ENCODE measurements at regions not wholly inside any gene's neighbourhood (a gene's known extent, or its start where the extent isn't known, plus 50 kb on each side); places are given as distances from the start of the nearest gene placed in this dataset.

DNA sequence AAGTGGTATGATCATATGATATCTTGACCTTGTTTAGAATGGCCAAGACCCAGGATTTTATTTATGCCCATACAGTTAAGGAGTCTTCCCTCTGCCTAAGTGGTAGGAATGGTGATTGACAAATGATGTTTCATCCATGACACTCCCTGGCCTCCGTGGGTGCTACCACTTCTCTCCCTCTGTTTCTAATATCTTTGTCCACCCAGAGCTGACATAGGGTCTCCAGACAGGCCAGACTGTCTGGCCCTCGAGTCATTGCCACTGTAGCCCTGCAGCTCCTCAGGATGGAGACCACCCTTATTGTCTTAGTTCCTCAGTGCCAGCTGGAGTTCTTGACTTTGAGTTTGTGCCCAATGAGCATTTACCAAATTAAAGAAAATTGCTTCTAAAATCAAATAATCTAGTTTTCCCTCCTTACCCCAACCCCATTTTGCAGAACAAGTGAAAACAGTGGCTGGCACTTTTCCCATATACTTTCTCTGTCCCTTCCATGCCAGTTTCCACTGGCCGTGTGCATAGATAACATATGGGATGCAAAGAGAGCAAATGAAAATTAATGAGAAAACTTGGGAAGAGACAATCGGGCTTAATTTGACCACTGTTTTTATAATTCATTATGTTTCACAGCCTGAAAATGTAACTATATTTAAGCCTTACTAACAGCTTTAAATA lies 235.7 kb downstream of the NSG2 start:
- H3K9me3 ChIP-seq (ENCODE audit: control insufficient read depth, low read length): peaks cover 11% of the 10 kb centered on the region
- H3K9ac ChIP-seq (ENCODE audit: extremely low read depth, low read length, poor library complexity, severe bottlenecking): no peak overlapping the region
- no peaks in the 10 kb centered on the region for H3K36me3 ChIP-seq (ENCODE audit: control insufficient read depth, insufficient read depth, low read length)
- no peak overlapping the region for H3K27ac ChIP-seq (ENCODE audit: low read depth, low read length)
- Mint-ChIP-seq H3K4me3 (no peak overlapping the region), H3K36me3 (ENCODE audit: low read depth) (no peaks in the 10 kb centered on the region), H3K27ac (no peak overlapping the region), H3K4me1 (no peaks in the 10 kb centered on the region), H3K27me3 (ENCODE audit: insufficient read depth) (peaks cover 41% of the 10 kb centered on the region), H3K9me3 (no peaks in the 10 kb centered on the region)
- peaks cover 26% of the 10 kb centered on the region for H3K27me3 ChIP-seq (ENCODE audit: control insufficient read depth, insufficient read depth, low read length, poor library complexity, severe bottlenecking)
- no peak overlapping the region for H3K4me3 ChIP-seq (ENCODE audit: low read length)
- 86 to 100% methylated on average over 2 to 4 of the region's 4 CpGs for WGBS, 2 experiments (ENCODE audit: insufficient coverage in 1 of 2, insufficient read length in 1 of 2)
- no peak for DNase-seq
- TF ChIP-seq, protein P1, sequence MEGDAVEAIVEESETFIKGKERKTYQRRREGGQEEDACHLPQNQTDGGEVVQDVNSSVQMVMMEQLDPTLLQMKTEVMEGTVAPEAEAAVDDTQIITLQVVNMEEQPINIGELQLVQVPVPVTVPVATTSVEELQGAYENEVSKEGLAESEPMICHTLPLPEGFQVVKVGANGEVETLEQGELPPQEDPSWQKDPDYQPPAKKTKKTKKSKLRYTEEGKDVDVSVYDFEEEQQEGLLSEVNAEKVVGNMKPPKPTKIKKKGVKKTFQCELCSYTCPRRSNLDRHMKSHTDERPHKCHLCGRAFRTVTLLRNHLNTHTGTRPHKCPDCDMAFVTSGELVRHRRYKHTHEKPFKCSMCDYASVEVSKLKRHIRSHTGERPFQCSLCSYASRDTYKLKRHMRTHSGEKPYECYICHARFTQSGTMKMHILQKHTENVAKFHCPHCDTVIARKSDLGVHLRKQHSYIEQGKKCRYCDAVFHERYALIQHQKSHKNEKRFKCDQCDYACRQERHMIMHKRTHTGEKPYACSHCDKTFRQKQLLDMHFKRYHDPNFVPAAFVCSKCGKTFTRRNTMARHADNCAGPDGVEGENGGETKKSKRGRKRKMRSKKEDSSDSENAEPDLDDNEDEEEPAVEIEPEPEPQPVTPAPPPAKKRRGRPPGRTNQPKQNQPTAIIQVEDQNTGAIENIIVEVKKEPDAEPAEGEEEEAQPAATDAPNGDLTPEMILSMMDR (conservative IDR thresholded peaks at IDR 0.05): no peak
- no peaks in the 10 kb centered on the region for H3K4me1 ChIP-seq (ENCODE audit: control insufficient read depth, insufficient read depth, low read length)

DNA sequence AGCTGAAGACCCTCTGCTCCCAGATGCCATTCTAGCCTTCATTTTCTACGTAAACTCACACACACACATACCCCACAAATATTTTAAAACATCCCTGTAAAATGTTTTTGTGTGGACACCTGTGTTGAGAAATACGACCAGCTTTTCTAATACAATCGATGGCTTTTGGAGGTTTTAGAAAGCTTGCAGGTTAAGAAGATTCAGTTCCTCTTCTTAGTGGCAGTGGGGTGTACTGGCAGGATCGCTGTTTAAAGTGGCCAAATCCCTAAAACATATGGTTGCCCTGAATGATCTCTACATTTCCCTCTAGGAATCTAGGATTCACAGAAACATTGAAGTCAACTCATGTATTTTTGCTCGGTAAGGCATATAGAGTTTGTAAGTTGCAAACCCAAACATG lies 236.3 kb downstream of the NSG2 start:
- Histone ChIP-seq H3K4me3 (ENCODE audit: low read length) (no peak overlapping the region), H3K4me1 (ENCODE audit: control insufficient read depth, insufficient read depth, low read length) (no peaks in the 10 kb centered on the region), H3K36me3 (ENCODE audit: control insufficient read depth, insufficient read depth, low read length) (no peaks in the 10 kb centered on the region), H3K9me3 (ENCODE audit: control insufficient read depth, low read length) (peaks cover 11% of the 10 kb centered on the region), H3K27me3 (ENCODE audit: control insufficient read depth, insufficient read depth, low read length, poor library complexity, severe bottlenecking) (peaks cover 25% of the 10 kb centered on the region), H3K9ac (ENCODE audit: extremely low read depth, low read length, poor library complexity, severe bottlenecking) (no peak overlapping the region), H3K27ac (ENCODE audit: low read depth, low read length) (no peak overlapping the region)
- H3K4me1 Mint-ChIP-seq: no peaks in the 10 kb centered on the region
- WGBS, 2 experiments (ENCODE audit: insufficient coverage in 1 of 2, insufficient read length in 1 of 2): 95 to 100% methylated on average over 2 to 5 of the region's 5 CpGs
- no peak overlapping the region for H3K4me3 Mint-ChIP-seq
- no peak overlapping the region for H3K27ac Mint-ChIP-seq
- peaks cover 46% of the 10 kb centered on the region for H3K27me3 Mint-ChIP-seq (ENCODE audit: insufficient read depth)
- no peaks in the 10 kb centered on the region for H3K9me3 Mint-ChIP-seq
- TF ChIP-seq, protein P1 (conservative IDR thresholded peaks at IDR 0.05): no peak
- no peaks in the 10 kb centered on the region for H3K36me3 Mint-ChIP-seq (ENCODE audit: low read depth)
- no peak for DNase-seq

DNA sequence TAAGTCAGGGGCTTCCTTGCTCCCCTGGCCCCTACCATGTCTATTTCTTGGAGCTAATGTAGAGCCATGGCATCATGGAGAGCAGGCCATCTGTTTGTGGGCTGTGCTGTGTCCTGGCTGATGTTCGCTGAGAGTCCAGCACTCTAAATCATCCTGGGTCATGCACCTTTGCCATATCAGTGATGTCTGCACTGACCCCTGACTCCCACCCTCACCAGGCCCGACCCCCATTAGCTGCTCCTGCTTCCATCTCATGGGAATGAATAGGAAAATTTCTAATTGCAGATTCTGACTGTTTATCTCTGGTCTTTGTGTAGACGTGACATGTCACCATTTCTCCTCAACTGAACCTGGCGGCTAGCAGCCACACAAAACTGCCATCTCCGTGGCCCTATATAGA lies 236.9 kb downstream of the NSG2 start:
- no peak overlapping the region for H3K27ac ChIP-seq (ENCODE audit: low read depth, low read length)
- peaks cover 42% of the 10 kb centered on the region for H3K27me3 Mint-ChIP-seq (ENCODE audit: insufficient read depth)
- no peak overlapping the region for H3K9ac ChIP-seq (ENCODE audit: extremely low read depth, low read length, poor library complexity, severe bottlenecking)
- no peak overlapping the region for H3K4me3 Mint-ChIP-seq
- H3K4me1 ChIP-seq (ENCODE audit: control insufficient read depth, insufficient read depth, low read length): no peaks in the 10 kb centered on the region
- H3K4me3 ChIP-seq (ENCODE audit: low read length): no peak overlapping the region
- H3K27me3 ChIP-seq (ENCODE audit: control insufficient read depth, insufficient read depth, low read length, poor library complexity, severe bottlenecking): peaks cover 25% of the 10 kb centered on the region
- no peaks in the 10 kb centered on the region for H3K4me1 Mint-ChIP-seq
- no peaks in the 10 kb centered on the region for H3K36me3 Mint-ChIP-seq (ENCODE audit: low read depth)
- no peaks in the 10 kb centered on the region for H3K36me3 ChIP-seq (ENCODE audit: control insufficient read depth, insufficient read depth, low read length)
- no peak for DNase-seq
- H3K9me3 Mint-ChIP-seq: no peaks in the 10 kb centered on the region
- WGBS, 2 experiments (ENCODE audit: insufficient coverage in 1 of 2, insufficient read length in 1 of 2): 93% methylated on average over 3 to 5 of the region's 5 CpGs
- no peak overlapping the region for H3K27ac Mint-ChIP-seq
- H3K9me3 ChIP-seq (ENCODE audit: control insufficient read depth, low read length): peaks cover 11% of the 10 kb centered on the region
- TF ChIP-seq, protein P1 (conservative IDR thresholded peaks at IDR 0.05): no peak

All from endodermal cell (in vitro differentiated cells).